C1 segment of cervical spinal cord (tissue), 14 donors: ENCODE measurements at regions not wholly inside any gene's neighbourhood (a gene's known extent, or its start where the extent isn't known, plus 50 kb on each side); places are given as distances from the start of the nearest gene placed in this dataset.

Experiments used
- DNase-seq, 14 donors: peaks; one replicate each; lab custom pipeline; 2025; lab: John Stamatoyannopoulos, UW

GRCh38 chr4:167290678-167291077 is 56.4 kb upstream of the SPOCK3 start:
- DNase-seq: no peak

DNA sequence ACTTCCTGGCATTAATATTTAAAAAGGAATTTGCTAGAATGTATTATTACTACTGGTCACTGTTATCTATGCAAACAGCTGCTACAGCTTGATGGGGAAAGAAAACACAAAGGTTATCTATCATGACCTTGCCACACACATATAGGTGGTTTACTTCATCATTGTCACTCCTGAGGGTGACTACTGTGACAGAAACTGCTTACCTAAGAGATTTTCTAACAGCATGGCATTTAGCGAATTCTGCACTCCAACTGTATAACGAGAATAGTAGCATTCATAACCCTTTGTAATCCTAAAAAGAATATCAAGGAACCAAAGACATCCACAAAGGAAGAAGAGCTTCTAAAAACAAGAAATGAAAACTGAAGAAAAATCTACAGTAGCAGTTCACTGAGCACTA is 74.6 kb upstream of the SPOCK3 start:
- DNase-seq: no peak

DNA sequence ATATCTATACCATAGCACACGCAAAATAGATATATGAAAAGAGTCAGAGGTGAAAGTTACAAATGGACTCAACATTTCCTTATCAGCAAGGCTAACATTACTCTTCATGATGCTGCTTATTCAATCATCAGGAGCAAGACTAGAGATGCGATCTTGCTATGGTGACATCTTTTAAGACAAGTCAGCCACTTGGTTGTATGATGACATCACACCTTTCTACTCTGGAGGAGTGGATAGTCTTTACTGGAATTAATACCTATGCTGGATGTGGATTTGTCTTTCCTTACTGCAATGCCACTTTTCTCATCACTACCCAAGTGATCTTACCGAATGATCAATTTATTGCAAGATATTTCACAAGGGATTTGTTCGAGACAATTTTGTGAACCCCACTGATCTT is 87.0 kb upstream of the SPOCK3 start:
- DNase-seq: no peak

- DNase-seq: no peak
Observed at GRCh38 chr4:167339781-167340180, 105.5 kb upstream of the SPOCK3 start.

DNA sequence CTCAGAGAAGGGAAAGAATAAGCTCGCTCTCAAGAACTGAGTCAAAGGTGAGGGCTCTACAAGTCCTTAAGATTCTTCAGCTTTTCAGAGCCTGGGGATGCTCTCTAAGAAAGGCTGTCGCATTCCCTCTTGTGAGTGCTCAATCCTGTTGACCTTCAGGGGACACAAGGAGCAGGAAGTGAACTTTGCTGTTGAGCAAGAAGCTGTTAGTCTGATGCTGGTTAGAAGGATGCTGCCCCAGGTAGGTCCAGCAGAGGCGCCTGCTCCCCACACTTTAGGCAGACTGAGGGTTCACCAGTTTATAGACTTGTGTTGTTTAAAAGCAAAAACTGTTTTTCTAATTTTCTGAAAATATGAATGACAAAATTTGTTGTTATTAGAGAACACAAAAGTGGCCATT is 125.4 kb upstream of the SPOCK3 start:
- no peak for DNase-seq

- DNase-seq: no peak
Observed at GRCh38 chr4:167379076-167379835, 145.0 kb upstream of the SPOCK3 start.

- DNase-seq: no peak
Observed at GRCh38 chr4:167380964-167381363, 146.7 kb upstream of the SPOCK3 start.

DNA sequence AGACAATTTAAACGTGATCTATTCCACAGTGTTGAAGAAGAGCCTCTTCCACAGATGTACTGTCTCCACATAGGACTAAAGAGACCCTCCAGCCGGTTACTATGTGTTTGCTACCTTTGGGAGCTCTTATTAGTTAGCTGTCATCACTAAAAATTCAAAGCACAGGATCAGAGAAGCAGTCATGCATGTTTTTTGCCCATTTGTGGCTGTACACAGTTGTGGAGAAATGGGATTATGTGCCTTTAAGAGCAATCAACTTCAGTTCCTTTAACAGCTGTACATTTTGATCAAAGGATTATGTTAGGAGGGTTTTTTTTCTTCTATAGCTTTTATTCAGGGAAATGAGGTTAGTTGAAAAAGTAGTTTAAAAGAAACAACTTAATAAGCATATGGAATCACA is 149.0 kb upstream of the SPOCK3 start:
- no peak for DNase-seq

- DNase-seq: no peak
Observed at GRCh38 chr4:167397586-167397985, 163.3 kb upstream of the SPOCK3 start.

DNA sequence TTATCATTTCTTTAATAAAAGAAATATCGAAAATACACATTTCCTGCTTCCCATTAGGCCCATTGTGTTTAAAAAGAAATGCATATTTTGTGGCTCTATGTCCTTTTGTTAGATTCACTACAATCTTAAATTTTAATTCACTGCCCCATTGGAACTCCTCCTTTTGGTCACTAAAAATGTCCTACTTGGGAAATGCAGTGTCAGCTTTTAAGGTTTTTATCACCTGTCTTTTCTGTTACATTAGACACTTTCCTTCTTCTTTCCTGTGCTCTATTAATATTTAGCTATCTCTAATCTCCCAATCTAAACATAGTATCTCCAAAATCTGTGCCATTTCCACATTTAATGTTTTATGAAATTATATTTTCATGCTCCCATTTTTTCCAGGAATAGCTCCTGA is 164.9 kb upstream of the SPOCK3 start:
- no peak for DNase-seq

- DNase-seq: no peak
Observed at GRCh38 chr4:167406181-167406580, 171.9 kb upstream of the SPOCK3 start.

DNA sequence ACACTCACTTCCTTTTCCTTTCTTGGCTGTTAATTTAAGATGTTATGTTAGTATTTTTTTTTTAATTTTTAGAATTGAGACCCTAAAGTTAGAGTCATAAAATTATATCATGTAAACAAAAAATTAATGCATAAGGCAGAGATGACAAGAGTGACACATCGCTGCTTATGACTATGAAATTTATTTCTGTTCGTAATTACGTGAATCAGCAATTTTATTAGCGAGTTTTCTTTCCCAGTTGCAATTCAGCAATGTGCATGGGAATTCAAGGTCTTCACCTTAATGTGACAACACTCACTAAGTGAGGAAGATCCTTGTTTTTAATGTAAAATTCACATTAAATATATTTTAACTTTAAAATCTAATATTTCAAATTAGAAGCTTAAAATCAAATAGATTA is 181.2 kb upstream of the SPOCK3 start:
- DNase-seq: no peak

- DNase-seq: no peak
Observed at GRCh38 chr4:167419468-167420140, 185.3 kb upstream of the SPOCK3 start.

DNA sequence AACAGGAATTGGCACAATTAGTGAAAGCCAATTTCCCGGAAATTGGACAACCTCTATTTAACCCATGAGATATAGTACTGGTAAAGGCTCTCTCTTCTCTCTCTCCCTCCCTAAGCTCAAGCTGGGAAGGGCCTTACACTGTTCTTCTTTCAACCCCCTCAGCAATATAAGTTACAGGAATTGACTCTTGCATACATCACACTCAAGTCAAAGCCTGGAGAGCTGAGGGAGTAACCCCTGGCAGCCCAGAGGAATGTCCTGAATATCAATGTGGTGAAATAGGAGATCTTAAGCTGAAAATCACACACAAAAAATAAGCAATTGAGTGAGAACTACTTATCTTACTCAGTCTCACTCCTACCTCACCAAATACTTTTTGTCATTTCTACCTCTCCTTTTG is 186.9 kb upstream of the SPOCK3 start:
- DNase-seq: no peak

- DNase-seq: no peak
Observed at GRCh38 chr4:167424341-167425256, 190.3 kb upstream of the SPOCK3 start.

DNA sequence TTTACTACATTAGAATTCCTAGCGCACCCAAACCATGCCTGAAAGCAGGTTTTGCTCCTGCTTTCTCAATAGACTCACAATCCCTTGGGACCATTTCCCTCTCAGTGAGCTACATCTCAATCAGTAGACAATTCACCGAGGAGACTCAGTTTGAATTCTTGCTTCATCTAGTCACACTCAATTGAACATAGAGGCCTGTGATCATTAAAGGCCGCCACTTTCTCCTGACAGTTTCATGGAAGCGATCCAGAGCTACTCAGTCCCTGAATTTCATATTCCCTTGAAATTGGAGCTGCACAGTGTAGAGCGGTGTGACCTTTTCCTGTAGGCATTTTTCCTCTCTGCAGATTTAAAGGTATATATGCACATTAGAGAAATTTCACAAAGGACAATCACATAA is 193.9 kb upstream of the SPOCK3 start:
- no peak for DNase-seq

DNA sequence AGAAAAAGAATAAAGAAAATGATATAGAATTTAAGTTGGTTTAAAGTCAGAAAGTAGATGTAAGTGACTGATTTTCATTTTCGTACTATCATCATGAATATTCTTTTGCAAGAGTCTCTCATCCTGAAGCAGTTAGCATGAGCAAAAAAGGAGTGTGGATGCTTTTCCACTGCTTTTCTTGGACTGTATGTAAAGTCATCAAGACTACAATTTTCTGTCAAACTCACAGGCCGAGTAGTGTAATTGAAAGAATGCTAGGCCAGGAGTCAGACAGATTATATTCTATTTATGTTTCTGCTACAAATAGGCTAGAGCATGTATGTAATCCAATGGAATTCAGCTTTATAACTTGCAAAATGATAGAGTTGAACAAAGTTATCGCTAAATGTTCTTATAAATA is 197.1 kb upstream of the SPOCK3 start:
- no peak for DNase-seq

DNA sequence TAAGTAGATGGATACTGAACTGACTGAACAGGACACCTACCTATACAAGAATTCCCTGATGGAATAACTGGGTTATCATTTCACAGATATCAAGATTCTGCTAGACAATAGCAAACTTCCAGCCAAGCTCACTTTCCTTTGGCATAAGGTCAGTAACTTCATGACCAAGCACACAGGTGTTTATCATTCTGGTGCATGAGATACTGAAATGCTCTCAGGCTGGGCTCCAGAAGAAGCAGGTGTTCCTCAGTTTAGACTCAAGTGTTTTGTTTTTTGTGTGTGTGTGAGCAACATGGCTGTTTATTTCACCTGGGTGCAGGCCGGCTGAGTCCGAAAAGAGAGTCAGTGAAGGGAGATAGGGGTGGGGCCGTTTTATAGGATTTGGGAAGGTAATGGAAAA is 201.5 kb upstream of the SPOCK3 start:
- DNase-seq: no peak

DNA sequence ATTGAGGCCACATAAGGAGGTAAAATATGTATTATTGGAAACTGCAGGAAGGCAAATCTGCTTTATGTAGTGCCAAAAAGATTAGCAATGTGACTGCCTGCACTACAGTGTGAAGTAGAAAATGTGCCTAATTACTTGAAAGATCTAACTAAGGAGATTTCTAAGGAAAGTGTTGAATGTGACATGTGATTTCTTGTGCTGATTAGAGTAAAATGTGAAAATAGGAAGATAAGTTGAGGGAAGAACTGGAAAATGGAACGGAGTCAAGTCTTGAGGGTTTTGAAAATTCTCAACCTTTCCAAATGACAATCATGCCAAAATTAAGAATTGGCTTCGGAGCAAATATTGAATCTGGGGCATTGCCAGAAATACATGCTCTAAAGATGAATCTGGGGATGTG is 209.5 kb upstream of the SPOCK3 start:
- DNase-seq: no peak

GRCh38 chr4:167452922-167453430 is 218.7 kb upstream of the SPOCK3 start:
- DNase-seq: no peak

DNA sequence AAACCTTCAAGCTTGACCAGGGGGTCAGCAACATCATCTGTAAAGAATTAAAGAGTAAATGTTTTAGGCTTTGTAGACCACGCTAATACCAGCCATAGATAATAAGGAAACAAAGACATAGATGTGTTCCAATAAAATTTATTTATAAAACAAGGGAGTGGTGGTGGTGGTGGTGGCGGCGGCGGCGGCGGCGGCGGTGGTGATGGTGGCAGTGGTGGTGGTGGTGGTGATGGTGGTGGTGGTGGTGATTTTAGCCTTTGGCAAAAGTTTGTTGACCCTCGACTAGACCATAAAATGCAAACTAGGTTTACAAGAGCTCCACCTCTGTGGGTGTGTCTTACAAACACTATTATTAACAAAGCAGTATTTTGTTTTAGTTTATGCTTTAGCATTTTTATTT is 222.3 kb upstream of the SPOCK3 start:
- no peak for DNase-seq

DNA sequence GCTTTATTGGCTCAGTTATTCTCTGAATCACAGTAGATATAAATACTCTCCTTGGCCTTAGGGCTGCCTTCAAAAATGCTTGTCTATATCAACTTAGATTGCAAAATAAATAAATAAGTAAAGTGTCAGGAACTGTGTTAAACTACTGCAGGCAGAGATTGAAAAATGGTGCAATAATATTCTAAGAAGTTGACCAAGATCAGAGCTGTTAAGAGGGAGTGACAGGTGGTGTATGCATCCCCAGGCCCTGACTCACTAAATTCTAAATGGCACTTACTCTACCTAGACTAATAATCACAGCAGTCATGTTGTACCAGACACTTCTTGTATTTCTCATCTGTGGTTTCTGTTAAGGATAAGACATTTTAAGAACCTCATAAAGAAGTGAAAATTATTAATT is 235.1 kb upstream of the SPOCK3 start:
- no peak for DNase-seq
